MCF 10A (cell line): ENCODE measurements at regions not wholly inside any gene's neighbourhood (a gene's known extent, or its start where the extent isn't known, plus 50 kb on each side); places are given as distances from the start of the nearest gene placed in this dataset.
A peak's percentile ranks its signal among the peaks of the same experiment; 100 is the strongest.

Experiments
- BruUV-seq: library from RNA; stranded (reverse); fragments of 400-500 nt; replicated peaks from 2 replicates; lab custom pipeline; 2021; lab: Mats Ljungman, UMichigan
- CTCF ChIA-PET: fragments of 300-600 bp; sonication (Branson Sonifier 250); formaldehyde crosslinking; extraction: SDS; loops from one replicate; lab custom pipeline; 2021; ENCODE audit warnings: antibody characterized with exemption, inconsistent platforms; lab: Yijun Ruan, JAX
- POLR2A ChIA-PET: fragments of 300-600, 350-650 bp; sonication (Branson Sonifier 250); formaldehyde crosslinking; extraction: SDS; loops from one replicate; lab custom pipeline; 2020; ENCODE audit warnings: antibody characterized with exemption, inconsistent platforms; lab: Yijun Ruan, JAX
- DNase-seq: peaks from one replicate; pipeline ENCODE4 v3.0.0-alpha.2; 2018; ENCODE audit not compliant: unreplicated experiment
- H3K27ac Mint-ChIP-seq: one replicate; pipeline ENCODE4 v1.8.0; 2022; ENCODE audit warnings: mild to moderate bottlenecking, low read depth, mixed read lengths; ENCODE audit not compliant: unreplicated experiment
- H3K27me3 Mint-ChIP-seq: one replicate; pipeline ENCODE4 v1.8.0; 2022; ENCODE audit warnings: mixed read lengths; ENCODE audit not compliant: insufficient read depth, unreplicated experiment
- H3K36me3 Mint-ChIP-seq: one replicate; pipeline ENCODE4 v1.8.0; 2022; ENCODE audit warnings: mild to moderate bottlenecking, moderate library complexity, mixed read lengths; ENCODE audit not compliant: insufficient read depth, unreplicated experiment
- H3K4me1 Mint-ChIP-seq: one replicate; pipeline ENCODE4 v1.8.0; 2022; ENCODE audit warnings: mixed read lengths; ENCODE audit not compliant: insufficient read depth, unreplicated experiment
- H3K4me3 Mint-ChIP-seq: one replicate; pipeline ENCODE4 v1.8.0; 2022; ENCODE audit warnings: mild to moderate bottlenecking, moderate library complexity, mixed read lengths; ENCODE audit not compliant: unreplicated experiment
- H3K9me3 Mint-ChIP-seq: one replicate; pipeline ENCODE4 v1.8.0; 2022; ENCODE audit warnings: mixed read lengths; ENCODE audit not compliant: unreplicated experiment
- CTCF ChIP-seq: fragments of 200-600 bp; IDR thresholded peaks from one replicate; pipeline ENCODE4 v1.8.0; 2022; ENCODE audit warnings: antibody characterized with exemption, mild to moderate bottlenecking; ENCODE audit not compliant: unreplicated experiment
- intact Hi-C: fragments of 100-400 bp; cut with micrococcal nuclease; formaldehyde crosslinking; loops from 2 replicates; pipeline ENCODE4 v1.14.1; 2022

GRCh38 chr10:8835453-8836167, 781.1 kb downstream of the GATA3 start:
- H3K4me1 Mint-ChIP-seq = no peaks in the 10 kb centered on the region
- H3K36me3 Mint-ChIP-seq = no peaks in the 10 kb centered on the region
- no peaks in the 10 kb centered on the region for H3K27me3 Mint-ChIP-seq
- no peak for TF ChIP-seq CTCF
- ChIA-PET POLR2A (interaction anchor here (0.7 kb wide), 1 partner anchor 117 kb away, joined by 3 read pairs; no protein-coding TSS in a partner anchor), CTCF (no interaction called here)
- no peak overlapping the region for H3K27ac Mint-ChIP-seq
- H3K4me3 Mint-ChIP-seq = no peak overlapping the region
- DNase-seq = peak; percentile 11
- intact Hi-C loops = no loop called here
- H3K9me3 Mint-ChIP-seq = peaks cover 7% of the 10 kb centered on the region
- BruUV-seq = no TSS peak

- Mint-ChIP-seq H3K9me3 (peaks cover 7% of the 10 kb centered on the region), H3K4me3 (no peak overlapping the region), H3K36me3 (no peaks in the 10 kb centered on the region), H3K4me1 (no peaks in the 10 kb centered on the region), H3K27me3 (no peaks in the 10 kb centered on the region), H3K27ac (no peak overlapping the region)
- ChIA-PET POLR2A (no interaction called here), CTCF (no interaction called here)
- no peak for DNase-seq
- no peak for TF ChIP-seq CTCF
- no TSS peak for BruUV-seq
- intact Hi-C loops = no loop called here
These were observed 785.9 kb downstream of the GATA3 start for GRCh38 chr10:8840356-8840755.

DNA sequence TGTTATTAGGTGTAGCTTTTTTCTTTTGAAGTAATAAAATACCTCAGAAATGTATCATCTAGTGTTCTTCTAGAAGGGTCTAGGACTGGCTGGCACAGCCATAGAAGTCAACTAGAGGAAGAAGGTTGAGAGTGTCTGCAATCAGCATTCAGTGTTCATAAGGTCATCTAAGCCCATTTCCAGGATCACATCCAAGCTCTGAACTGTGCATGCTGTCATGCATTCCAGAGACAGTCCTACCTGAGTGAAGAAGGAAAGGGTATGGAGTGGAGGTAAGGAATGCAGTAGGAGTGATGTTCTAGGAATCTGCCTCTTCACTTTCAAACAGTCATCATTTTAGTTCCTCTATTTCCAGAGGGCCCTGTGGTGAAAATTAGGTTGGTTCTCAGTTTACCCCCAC, 789.7 kb downstream of the GATA3 start:
- no peaks in the 10 kb centered on the region for H3K4me1 Mint-ChIP-seq
- POLR2A ChIA-PET = no interaction called here

More for the DNA sequence above, 789.7 kb downstream of the GATA3 start:
- intact Hi-C loops = no loop called here
- no peaks in the 10 kb centered on the region for H3K27me3 Mint-ChIP-seq
- H3K27ac Mint-ChIP-seq = no peak overlapping the region
- peaks cover 4% of the 10 kb centered on the region for H3K9me3 Mint-ChIP-seq
- H3K36me3 Mint-ChIP-seq = no peaks in the 10 kb centered on the region
- DNase-seq = no peak
- BruUV-seq = no TSS peak
- TF ChIP-seq CTCF = no peak
- CTCF ChIA-PET = interaction anchor here (0.6 kb wide), 1 partner anchor 946 kb away, joined by 4 read pairs; no protein-coding TSS in a partner anchor
- no peak overlapping the region for H3K4me3 Mint-ChIP-seq
